ENCODE measurements at regions not wholly inside any gene's neighbourhood (a gene's known extent, or its start where the extent isn't known, plus 50 kb on each side); places are given as distances from the start of the nearest gene placed in this dataset.

- Histone ChIP-seq H2AFZ (ENCODE audit: low read length) (no peak overlapping the region), H3K9me3 (ENCODE audit: low read length) (no peaks in the 10 kb centered on the region), H4K20me1 (ENCODE audit: insufficient read depth, low read length) (0 out of 2 replicates have a peak, but pooled peaks cover 13% of the 10 kb centered on the region), H3K4me3 (replicated peaks in 1 of 3; ENCODE audit: insufficient read depth in 1 of 3, low read depth in 2 of 3, low read length in 3 of 3) (no peak overlapping the region), H3K36me3 (replicated peaks in 1 of 2; ENCODE audit: control insufficient read depth in 1 of 2, insufficient read depth in 2 of 2, low read length in 2 of 2) (peaks cover 0 to 2% of the 10 kb centered on the region in 2 experiments; a peak in 1 of 5 replicates), H3K27ac (ENCODE audit: extremely low read length, insufficient read depth, low read length) (peak overlapping the region; percentile 45), H3K79me2 (ENCODE audit: insufficient read depth, low read length) (peaks cover 3% of the 10 kb centered on the region), H3K27me3 (ENCODE audit: control insufficient read depth in 1 of 2, insufficient read depth in 2 of 2, low read length in 2 of 2) (no peaks in the 10 kb centered on the region), H3K4me2 (ENCODE audit: low read depth, low read length) (no peak overlapping the region), H3K4me1 (ENCODE audit: insufficient read depth, low read length) (peaks cover 43% of the 10 kb centered on the region), H3K9ac (ENCODE audit: insufficient read depth, low read depth, low read length) (no peak overlapping the region)
- DNase-seq (ENCODE audit: low spot score) (peak; percentile 71), ATAC-seq (peak; percentile 82), FAIRE-seq (no peak)
- 45% methylated on average over 11 of the region's 18 CpGs for WGBS (ENCODE audit: low lambda C conversion rate)
- intact Hi-C loops (cut with micrococcal nuclease; ENCODE audit: unreplicated experiment): no loop called here
- in situ Hi-C loops (cut with HindIII; ENCODE audit: extremely low pct_ligation_motif_present, low pct_unique_long_range_greater_than_20kb): no loop called here
- CTCF ChIA-PET (ENCODE audit: low intra/inter-chr PET ratio, low total read pairs): no interaction called here
- BruUV-seq (replicated peaks): no TSS peak
- POLR2A ChIA-PET: no interaction called here
- TF ChIP-seq LRRFIP1 (CRISPR knock-in tag; conservative IDR thresholded peaks at IDR 0.05) (no peak), AKNA (CRISPR knock-in tag; IDR thresholded peaks at IDR 0.05; ENCODE audit: borderline replicate concordance) (no peak), ERF (CRISPR knock-in tag; IDR thresholded peaks at IDR 0.05) (peak; percentile 38; the same call in 1 of the 2 replicates), STAT5B (CRISPR knock-in tag; IDR thresholded peaks at IDR 0.05) (no peak), XRCC5 (optimal IDR thresholded peaks at IDR 0.05; ENCODE audit: low read length) (peak; percentile 60), RFXANK (CRISPR knock-in tag; IDR thresholded peaks at IDR 0.05) (no peak), MED13 (CRISPR knock-in tag; IDR thresholded peaks at IDR 0.05) (no peak), HCFC1 (IDR thresholded peaks at IDR 0.05; ENCODE audit: low read depth, low read length) (no peak), RBFOX2 (IDR thresholded peaks at IDR 0.05; ENCODE audit: low read depth, low read length) (no peak), ZNF503 (CRISPR knock-in tag; IDR thresholded peaks at IDR 0.05) (peak; percentile 67; the same call in 1 of the 2 replicates), ZSCAN22 (CRISPR knock-in tag; IDR thresholded peaks at IDR 0.05) (no peak), FOXM1 (CRISPR knock-in tag; IDR thresholded peaks at IDR 0.05) (no peak), ZSCAN29 (CRISPR knock-in tag; conservative IDR thresholded peaks at IDR 0.05) (no peak), EED (CRISPR knock-in tag; IDR thresholded peaks at IDR 0.05) (no peak), TGIF2 (CRISPR knock-in tag; IDR thresholded peaks at IDR 0.05) (no peak), KDM2A (CRISPR knock-in tag; IDR thresholded peaks at IDR 0.05; ENCODE audit: borderline replicate concordance, low read depth) (0 out of 2 replicates have a peak, but pooled peaks have one; percentile 25)
Measured at GRCh38 chr11:70637949-70638583, 239.7 kb downstream of the CTTN start.
